MM.1S (cell line): ENCODE measurements at regions not wholly inside any gene's neighbourhood (a gene's known extent, or its start where the extent isn't known, plus 50 kb on each side); places are given as distances from the start of the nearest gene placed in this dataset.

Experiments used
- DNase-seq: peaks from one replicate; pipeline ENCODE4 v3.0.0-alpha.2; 2015
- H2AFZ ChIP-seq: fragments of 300-600 bp; sonication (generic); 2 replicates; pipeline ENCODE4 v1.6.0; 2016; ENCODE audit warnings: antibody characterized with exemption, low read length
- H3F3A ChIP-seq: fragments of 300-600 bp; sonication (generic); 2 replicates; pipeline ENCODE4 v1.6.1; 2016; ENCODE audit warnings: mild to moderate bottlenecking, antibody characterized with exemption, low read length, moderate library complexity, mixed read lengths; ENCODE audit not compliant: insufficient read depth
- H3K27ac ChIP-seq: fragments of 300-600 bp; sonication (generic); 2 replicates; pipeline ENCODE4 v1.5.1; 2016; ENCODE audit warnings: mild to moderate bottlenecking, low read length
- H3K27me3 ChIP-seq: fragments of 300-600 bp; sonication (generic); replicated peaks from 2 replicates; pipeline ENCODE4 v1.6.0; 2016; ENCODE audit warnings: low read length; ENCODE audit not compliant: insufficient read depth
- H3K36me3 ChIP-seq: fragments of 300-600 bp; sonication (generic); replicated peaks from 2 replicates; pipeline ENCODE4 v1.6.1; 2016; ENCODE audit warnings: mild to moderate bottlenecking, low read length, mixed read lengths; ENCODE audit not compliant: insufficient read depth
- H3K4me1 ChIP-seq: fragments of 300-600 bp; sonication (generic); 2 replicates; pipeline ENCODE4 v1.6.1; 2016; ENCODE audit warnings: low read length, mixed read lengths
- H3K4me2 ChIP-seq: fragments of 300-600 bp; sonication (generic); 2 replicates; pipeline ENCODE4 v1.6.0; 2016; ENCODE audit warnings: low read depth, low read length
- H3K4me3 ChIP-seq: fragments of 300-600 bp; sonication (generic); 2 replicates; pipeline ENCODE4 v1.5.1; 2016; ENCODE audit warnings: low read length, mixed read lengths
- H3K79me2 ChIP-seq: fragments of 300-600 bp; sonication (generic); 2 replicates; pipeline ENCODE4 v1.6.1; 2016; ENCODE audit warnings: mixed run types, low read length, mixed read lengths
- H3K9ac ChIP-seq: fragments of 300-600 bp; sonication (generic); 2 replicates; pipeline ENCODE4 v1.6.1; 2016; ENCODE audit warnings: low read length, mixed read lengths
- H3K9me2 ChIP-seq: fragments of 300-600 bp; sonication (generic); replicated peaks from 2 replicates; pipeline ENCODE4 v1.6.1; 2016; ENCODE audit warnings: mild to moderate bottlenecking, low read length, mixed read lengths; ENCODE audit not compliant: insufficient read depth
- H3K9me3 ChIP-seq: fragments of 300-600 bp; sonication (generic); replicated peaks from 2 replicates; pipeline ENCODE4 v1.6.1; 2016; ENCODE audit warnings: mild to moderate bottlenecking, low read length, mixed read lengths; ENCODE audit not compliant: insufficient read depth
- H4K20me1 ChIP-seq: fragments of 300-600 bp; sonication (generic); 2 replicates; pipeline ENCODE4 v1.6.1; 2016; ENCODE audit warnings: mild to moderate bottlenecking, low read length, moderate library complexity, mixed read lengths; ENCODE audit not compliant: insufficient read depth
- CTCF ChIP-seq: fragments of 300-600 bp; sonication (generic); IDR thresholded peaks from 2 replicates; pipeline ENCODE4 v1.5.1; 2016; ENCODE audit warnings: antibody characterized with exemption, low read length, mixed read lengths
- EZH2 ChIP-seq: fragments of 300-600 bp; sonication (generic); optimal IDR thresholded peaks from 2 replicates; pipeline ENCODE3; 2017; ENCODE audit warnings: low read depth, mild to moderate bottlenecking, antibody characterized with exemption, low read length, mixed read lengths
- EZH2phosphoT487 ChIP-seq: fragments of 300-600 bp; sonication (generic); IDR thresholded peaks from 2 replicates; pipeline ENCODE4 v1.6.1; 2018; ENCODE audit warnings: antibody characterized with exemption, low read length

- no peak overlapping the region for H3K27ac ChIP-seq
- DNase-seq: no peak
- no peaks in the 10 kb centered on the region for H3K9me2 ChIP-seq
- no peaks in the 10 kb centered on the region for H4K20me1 ChIP-seq
- H3K4me1 ChIP-seq: no peaks in the 10 kb centered on the region
- no peak overlapping the region for H2AFZ ChIP-seq
- no peak overlapping the region for H3K4me2 ChIP-seq
- no peaks in the 10 kb centered on the region for H3K79me2 ChIP-seq
- no peaks in the 10 kb centered on the region for H3K27me3 ChIP-seq
- TF ChIP-seq EZH2phosphoT487 (no peak), EZH2 (no peak), CTCF (no peak)
- no peaks in the 10 kb centered on the region for H3F3A ChIP-seq
- no peak overlapping the region for H3K4me3 ChIP-seq
- H3K9me3 ChIP-seq: no peaks in the 10 kb centered on the region
- no peaks in the 10 kb centered on the region for H3K36me3 ChIP-seq
- H3K9ac ChIP-seq: no peak overlapping the region
Measured at GRCh38 chr12:4178424-4179170, 95.0 kb upstream of the CCND2 start.

- no peaks in the 10 kb centered on the region for H3K79me2 ChIP-seq
- no peaks in the 10 kb centered on the region for H3K36me3 ChIP-seq
- H3K4me2 ChIP-seq: no peak overlapping the region
- H3K9me2 ChIP-seq: no peaks in the 10 kb centered on the region
- no peak for DNase-seq
- no peaks in the 10 kb centered on the region for H3K9me3 ChIP-seq
- no peak overlapping the region for H2AFZ ChIP-seq
- H4K20me1 ChIP-seq: no peaks in the 10 kb centered on the region
- no peak overlapping the region for H3K27ac ChIP-seq
- no peaks in the 10 kb centered on the region for H3F3A ChIP-seq
- TF ChIP-seq EZH2phosphoT487: no peak
- TF ChIP-seq EZH2: no peak
- no peak for TF ChIP-seq CTCF
- no peaks in the 10 kb centered on the region for H3K27me3 ChIP-seq
- no peak overlapping the region for H3K9ac ChIP-seq
- no peak overlapping the region for H3K4me3 ChIP-seq
- no peaks in the 10 kb centered on the region for H3K4me1 ChIP-seq
Measured at GRCh38 chr12:4177262-4177661, 96.3 kb upstream of the CCND2 start.

DNA sequence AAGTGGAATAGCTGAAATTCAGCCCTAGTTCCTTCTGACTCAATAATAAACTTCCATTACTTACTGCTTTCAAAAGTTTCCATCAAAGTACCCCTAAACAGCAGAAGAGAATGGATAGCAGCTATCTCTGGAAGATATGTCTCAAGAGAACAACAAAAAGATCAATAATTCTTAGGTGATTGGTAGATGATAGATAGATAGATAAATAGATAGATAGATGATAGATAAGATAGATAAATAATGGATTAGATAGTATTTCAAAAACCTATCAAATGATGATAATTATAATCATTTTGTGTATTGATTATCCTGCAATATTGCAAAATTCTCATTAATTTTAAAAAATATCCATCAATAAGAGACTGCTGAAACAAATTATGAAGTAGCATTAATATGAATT is 97.4 kb upstream of the CCND2 start:
- Histone ChIP-seq H3K79me2 (no peaks in the 10 kb centered on the region), H3K9me2 (no peaks in the 10 kb centered on the region), H3K4me2 (no peak overlapping the region), H3K36me3 (no peaks in the 10 kb centered on the region), H4K20me1 (no peaks in the 10 kb centered on the region), H2AFZ (no peak overlapping the region), H3F3A (no peaks in the 10 kb centered on the region), H3K27ac (no peak overlapping the region), H3K4me1 (no peaks in the 10 kb centered on the region), H3K9me3 (no peaks in the 10 kb centered on the region), H3K27me3 (no peaks in the 10 kb centered on the region), H3K4me3 (no peak overlapping the region), H3K9ac (no peak overlapping the region)
- no peak for TF ChIP-seq EZH2
- no peak for TF ChIP-seq EZH2phosphoT487
- TF ChIP-seq CTCF: no peak
- no peak for DNase-seq
